ENCODE measurements at regions not wholly inside any gene's neighbourhood (a gene's known extent, or its start where the extent isn't known, plus 50 kb on each side); places are given as distances from the start of the nearest gene placed in this dataset.
"Not testable (repeated sequence)": the region's sequence is repeated elsewhere in the genome, so short reads cannot be mapped to it uniquely, and the experiment has no call there.

DNA sequence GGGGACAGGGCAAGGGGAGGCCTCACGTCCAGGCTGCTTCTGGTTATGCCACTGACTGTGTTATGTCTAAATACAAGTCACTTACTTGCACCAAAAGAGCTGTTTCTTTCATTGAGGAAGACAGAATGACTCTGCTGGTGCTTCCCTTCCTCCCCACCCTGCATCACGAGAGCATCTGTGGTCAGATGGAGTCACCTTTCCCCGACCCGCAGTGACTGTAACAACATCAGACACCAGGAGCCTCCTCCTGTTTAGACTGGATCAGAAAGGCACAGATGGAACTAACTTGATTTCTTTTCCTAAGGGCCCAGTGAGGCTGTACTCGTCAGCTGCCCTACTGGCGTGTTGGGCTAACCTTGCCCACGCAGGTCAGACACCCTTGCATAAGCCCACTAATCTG, 90.3 kb upstream of the ZNF536 start:
- no peak for DNase-seq

DNA sequence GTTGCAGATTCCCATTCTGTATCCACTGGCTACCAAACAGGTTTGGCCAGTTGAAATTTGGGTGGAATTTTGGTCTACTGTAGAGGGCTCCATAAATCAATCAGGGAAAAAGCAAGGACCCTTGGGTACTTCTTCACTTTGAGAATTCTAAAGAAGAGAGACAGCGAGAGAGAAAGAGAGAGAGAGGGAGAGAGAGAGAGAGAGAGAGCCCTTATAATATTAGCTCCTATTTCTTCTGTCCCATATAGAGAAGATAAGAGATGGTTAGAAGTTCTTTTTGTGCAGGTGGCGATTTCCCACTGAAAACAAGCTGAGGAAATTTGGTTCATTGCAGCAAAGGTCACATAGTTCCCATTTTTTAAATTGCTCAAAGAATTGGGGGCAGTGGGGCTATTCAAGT, 88.6 kb upstream of the ZNF536 start:
- DNase-seq: no peak

DNA sequence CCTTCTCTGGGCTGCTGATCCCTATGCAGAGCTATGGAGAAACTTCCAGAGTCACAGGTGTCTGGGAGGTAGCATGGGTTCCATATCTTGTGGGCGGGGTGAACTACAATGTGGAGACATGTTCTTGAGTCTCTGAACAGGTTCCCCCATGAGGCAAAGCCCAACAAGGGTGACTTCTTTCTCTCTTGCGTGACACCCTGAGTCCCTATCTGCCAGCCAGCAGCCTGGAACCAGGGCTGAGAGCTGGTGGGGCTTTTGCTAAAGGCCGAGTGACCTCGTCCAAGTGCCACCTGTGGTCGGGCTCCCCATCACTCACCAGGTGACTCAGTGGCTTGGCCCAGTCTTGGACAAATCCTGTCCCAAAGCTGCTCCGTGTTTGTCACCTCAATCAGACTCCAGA, 88.0 kb upstream of the ZNF536 start:
- no peak for DNase-seq

DNA sequence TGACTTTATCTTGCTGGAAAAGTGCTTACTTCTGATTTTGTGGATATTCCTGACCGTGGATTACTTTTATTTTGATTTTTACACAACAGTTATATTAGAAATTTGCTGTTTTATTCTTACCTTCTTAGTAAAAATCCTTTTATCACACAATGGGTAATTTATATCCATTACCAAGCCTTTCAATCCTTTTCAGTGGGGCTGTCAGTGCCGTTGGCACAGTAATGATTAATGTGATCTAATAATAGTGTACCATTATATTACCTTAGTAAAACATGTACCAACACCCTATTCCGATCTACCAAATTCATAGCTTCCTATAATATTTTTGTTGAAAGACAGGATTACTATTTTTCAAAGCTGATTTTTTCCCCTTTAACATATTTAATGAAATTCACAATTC, 87.3 kb upstream of the ZNF536 start:
- no peak for DNase-seq

DNA sequence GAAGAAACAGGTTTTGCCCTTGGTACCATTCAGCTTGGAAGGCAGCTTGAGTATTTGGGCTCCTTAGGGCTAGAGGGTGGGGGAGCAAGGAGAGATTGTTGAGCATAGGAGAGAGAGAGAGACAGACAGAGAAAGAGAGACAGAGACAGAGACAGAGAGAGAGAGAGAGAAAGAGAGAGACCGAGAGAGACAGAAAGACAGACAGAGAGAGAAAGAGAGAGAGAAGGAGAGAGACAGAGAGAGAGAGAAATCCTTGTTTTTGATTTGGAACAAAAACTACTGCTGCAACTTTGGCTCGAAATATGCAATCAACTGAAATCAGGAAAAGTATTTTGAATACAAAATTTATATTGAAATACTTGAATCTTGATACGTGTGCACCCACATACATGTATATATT, 85.8 kb upstream of the ZNF536 start:
- no peak for DNase-seq

DNA sequence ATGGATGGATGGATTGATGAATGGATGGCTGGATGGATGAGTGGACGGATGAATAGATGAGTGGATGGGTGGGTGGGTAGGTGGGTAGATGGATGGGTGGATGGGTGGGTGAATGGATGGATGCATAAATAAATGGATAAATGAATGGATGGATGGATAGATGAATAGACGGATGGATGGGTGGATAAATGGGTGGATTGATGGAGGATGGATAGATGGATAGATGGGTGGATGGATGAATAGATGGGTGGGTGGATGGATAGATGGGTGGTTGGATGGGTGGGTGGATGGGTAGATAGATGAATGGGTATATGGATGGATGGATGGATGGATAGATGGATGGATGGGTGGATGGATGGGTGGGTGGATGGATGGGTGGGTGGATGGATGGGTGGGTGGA, 84.9 kb upstream of the ZNF536 start:
- DNase-seq: no peak

DNA sequence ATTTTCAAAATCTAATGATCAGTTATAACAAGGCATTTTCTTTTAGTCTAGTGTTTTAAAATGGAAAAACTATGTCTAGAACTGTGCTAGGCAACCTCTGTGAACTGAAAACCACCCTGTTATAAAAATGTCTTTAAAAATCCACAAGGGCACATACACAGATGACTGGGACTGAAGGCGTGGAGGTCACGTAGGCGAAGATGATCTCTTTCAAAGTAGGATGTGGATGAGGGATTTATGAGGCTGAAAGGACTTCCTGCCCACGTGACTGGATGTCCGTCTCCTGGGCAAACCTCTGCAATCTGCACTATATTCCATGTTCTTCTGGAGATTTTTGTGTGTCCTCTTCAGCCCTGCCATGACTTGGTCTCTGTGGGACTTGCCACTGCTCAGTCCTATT, 84.2 kb upstream of the ZNF536 start:
- no peak for DNase-seq

DNA sequence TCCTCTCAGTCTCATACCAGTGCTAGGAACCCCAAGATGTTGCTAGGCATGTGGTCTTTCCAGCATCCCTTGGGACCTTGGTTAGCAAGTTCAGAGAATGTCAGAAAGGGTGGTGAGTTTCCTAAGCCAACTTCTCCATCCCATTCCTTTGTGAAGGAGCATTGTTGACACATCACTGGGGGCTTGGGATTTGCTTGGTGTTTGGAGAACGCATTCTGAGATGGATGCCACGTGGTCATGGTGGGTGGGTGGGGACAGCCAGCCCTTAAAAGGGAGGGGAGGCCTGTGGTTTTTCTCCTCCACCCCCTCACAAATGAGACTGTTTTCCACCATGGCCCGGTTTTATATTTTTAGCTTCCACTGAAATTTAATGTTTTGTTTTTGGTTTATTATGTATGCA, 83.3 kb upstream of the ZNF536 start:
- no peak for DNase-seq

DNA sequence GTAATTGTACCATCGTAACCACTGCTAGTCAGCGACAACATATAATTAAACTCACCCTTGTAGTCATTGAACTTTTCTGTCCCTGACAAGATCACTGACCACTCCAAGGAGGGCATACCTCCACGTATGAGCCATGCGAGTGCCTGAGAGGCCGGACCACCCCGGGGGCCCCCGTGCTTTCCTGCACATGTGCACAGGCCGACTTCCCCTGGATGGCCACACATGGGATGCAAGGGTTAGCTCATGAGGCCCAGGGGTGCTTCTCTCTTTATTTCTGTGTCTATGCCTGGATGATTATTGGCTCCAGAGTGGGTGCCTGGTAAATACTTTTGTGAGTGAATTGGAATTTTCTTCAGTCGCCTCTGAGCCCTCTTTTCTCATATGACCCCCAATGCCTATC, 82.8 kb upstream of the ZNF536 start:
- DNase-seq: no peak

DNA sequence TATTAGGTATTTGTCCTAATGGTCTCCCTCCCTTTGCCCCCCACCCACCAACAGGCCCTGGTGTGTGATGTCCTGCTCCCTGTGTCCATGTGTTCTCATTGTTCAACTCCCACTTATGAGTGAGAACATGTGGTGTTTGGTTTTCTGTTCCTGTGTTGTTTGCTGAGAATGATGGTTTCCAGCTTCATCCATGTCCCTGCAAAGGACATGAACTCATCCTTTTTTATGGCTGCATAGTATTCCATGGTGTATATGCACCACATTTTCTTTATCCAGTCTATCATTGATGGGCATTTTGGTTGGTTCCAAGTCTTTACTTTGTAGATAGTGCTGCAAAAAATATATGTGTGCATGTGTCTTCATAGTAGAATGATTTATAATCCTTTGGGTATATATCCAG, 81.4 kb upstream of the ZNF536 start:
- not testable (repeated sequence) for DNase-seq

DNA sequence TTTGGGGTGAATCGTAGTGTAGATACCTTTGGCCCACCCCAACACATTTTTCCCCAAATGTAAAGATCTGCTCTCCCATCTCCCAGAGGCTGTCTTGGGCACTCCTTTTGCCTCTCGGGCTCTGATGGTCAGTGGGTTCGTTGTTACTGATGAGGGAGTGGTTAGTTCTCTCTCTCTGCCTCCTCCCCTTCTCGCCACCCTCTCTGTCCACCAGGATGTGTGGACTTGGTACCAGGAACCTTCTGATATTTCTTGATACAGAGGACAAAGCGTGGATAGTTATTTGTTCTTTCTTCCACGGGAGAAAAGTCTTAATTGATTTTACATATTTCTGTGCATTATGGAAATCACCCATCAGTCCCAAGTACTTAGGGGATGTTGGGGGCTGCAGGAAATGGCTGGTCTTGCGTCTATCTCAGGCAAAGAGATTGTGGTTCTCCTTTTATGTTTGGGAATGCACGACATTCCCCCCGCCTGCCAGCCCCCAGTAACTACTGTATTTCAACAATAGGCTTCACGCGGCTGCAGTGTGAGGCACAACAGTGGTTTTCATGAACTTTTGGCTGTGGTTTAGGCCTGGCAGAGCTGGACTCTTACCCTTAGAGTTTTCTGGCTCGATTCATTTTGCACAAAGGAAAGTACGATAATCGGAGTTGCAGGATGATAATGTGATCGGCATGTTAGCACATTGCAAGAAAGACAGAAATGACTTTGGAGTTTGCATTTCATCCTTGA, 79.0 kb upstream of the ZNF536 start:
- no peak for DNase-seq

DNA sequence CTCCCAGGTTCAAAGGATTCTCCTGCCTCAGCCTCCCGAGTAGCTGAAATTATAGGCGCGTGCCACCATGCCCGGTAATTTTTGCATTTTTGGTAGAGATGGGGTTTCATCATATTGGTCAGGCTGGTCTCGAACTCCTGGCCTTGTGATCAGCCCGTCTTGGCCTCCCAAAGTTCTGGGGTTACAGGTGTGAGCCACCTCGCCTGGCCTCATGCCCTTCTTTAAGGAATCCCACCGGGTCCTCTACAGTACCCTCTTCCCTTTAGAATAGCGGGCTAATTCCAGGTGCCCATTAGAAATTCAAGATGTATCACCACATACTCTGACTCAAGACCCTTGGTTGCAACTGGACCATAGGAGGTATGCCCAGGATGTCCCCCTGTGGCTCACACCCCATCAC, 74.2 kb upstream of the ZNF536 start:
- no peak for DNase-seq

DNA sequence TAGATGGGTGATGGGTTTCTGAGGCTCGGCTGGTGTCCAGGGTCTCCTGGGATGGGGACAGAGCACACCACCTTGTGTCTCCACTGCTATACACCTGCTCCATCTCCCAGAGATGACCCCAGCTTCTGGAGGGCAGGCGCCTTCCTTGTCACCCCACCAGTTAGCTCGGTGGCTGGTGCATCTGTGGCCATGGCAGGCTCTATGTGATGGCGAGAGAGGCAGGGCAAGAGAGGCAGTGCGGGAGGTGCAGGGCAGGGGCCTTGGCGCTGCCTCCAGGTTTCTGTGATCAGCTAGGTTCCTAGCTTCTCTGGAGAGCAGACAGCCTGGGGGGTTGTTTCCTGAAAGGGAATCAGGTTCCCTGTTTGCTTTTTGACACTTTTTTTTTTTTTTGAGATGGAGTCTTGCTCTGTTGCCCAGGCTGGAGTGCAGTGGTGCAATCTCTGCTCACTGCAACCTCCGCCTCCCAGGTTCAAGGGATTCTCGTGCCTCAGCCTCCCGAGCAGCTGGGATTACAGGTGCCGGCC, 69.0 kb upstream of the ZNF536 start:
- DNase-seq: no peak

DNA sequence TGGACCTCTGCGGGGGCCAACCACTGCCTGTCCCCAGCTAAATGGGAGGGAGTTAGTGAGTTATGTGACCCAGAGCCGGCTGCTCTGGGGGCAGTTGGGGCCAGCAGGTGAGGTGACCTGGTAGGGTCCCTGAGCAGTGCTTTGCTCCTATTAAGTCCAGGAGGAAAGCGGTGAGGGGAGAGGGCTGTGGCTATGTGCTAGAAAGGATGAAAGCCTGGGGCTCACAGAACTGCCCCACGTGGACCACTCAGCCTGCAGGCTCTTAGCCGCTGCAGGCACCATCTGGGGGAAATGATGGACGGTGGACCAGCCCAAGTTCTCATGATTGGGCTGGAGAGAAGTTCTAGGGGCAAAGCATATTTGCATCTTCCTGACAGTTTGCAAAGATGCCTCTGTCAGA, 67.6 kb upstream of the ZNF536 start:
- no peak for DNase-seq

DNA sequence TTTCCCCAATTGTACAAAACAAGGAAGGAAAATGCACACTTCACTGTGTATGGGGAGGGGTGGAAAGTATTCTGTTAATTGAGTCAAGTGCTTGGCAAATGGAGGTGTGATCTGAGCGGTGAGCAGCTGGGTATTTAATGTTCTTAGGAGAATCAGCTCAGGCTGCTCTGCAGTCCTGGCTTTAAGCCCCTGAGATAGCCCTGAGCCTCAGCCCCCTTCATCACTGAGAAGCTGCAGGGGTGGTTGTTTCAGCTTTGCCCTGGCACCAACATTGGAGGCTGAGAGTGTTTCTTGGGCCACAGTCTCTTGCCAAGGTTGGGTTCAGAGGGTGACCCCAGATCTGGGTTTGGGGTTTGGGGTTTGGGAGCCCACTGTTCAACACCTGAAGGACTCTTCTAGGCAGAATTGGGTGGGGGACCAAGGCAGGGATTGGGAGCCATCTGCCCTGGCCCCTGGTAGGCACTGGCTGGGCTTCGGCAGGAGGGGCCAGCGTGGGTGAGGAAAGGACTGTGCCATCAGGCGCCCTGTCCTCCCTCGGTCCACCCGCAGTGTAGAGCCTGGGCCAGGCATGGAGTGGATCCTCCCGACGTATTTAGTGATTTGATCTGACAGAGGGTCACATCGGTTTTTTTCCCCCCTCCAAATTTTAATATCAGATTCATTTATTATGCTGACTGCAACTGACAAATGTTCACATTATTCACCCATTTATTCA, 66.7 kb upstream of the ZNF536 start:
- DNase-seq: no peak

DNA sequence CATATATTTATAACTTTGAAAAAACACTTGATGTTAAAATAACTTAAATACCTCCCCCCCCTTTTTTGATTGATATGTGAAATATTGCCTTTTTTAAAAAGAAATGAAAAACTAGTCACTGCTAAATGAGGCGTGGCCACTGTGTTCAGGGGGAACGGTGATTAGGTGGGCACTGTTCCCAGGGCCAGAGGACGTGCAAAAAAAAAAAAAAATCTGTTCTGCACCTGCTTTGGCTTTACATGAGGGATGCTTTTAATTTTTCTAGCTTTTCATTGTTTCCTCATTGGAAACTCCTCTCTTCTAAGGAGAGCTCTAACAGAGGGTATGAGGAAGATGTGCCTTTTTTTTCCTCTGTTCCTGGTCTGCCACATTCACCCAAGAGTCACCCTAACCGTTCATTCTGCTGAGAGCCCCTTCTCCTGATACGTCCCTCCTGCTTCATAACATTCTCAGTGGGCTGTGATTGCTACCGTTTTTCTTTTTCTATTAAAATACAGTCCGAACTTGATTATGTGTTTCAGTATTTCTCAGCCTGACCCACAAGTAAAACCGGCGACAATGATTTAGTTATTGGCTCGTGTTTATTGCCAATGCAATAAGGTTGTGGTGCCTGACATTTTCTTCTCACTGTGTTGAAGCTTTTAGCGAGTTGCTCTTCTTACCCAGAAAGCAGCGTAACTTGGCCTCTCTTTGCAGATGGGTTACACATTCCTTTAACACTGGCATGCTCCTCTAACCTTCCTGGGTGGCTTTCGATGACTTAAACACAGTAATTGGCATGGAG, 64.8 kb upstream of the ZNF536 start:
- DNase-seq: no peak

DNA sequence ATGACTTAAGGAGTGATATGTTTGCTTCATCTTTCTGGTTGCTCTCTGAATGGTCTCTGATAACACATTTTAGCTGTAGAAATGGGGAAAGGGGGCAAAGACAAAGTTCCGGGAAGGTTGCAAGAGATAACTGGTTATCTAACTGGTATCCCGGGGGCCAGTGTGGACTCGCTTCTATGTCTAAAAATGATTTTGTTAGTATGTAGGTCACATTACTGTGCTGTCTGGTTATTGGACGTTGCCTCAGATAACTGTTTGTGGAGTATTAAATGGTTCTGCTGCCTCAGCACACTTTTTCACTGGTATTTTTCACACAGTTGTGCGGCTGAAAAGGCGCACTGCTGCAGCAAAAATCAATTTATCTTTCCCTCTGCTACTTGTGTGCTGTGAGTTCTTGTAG, 63.0 kb upstream of the ZNF536 start:
- no peak for DNase-seq

DNA sequence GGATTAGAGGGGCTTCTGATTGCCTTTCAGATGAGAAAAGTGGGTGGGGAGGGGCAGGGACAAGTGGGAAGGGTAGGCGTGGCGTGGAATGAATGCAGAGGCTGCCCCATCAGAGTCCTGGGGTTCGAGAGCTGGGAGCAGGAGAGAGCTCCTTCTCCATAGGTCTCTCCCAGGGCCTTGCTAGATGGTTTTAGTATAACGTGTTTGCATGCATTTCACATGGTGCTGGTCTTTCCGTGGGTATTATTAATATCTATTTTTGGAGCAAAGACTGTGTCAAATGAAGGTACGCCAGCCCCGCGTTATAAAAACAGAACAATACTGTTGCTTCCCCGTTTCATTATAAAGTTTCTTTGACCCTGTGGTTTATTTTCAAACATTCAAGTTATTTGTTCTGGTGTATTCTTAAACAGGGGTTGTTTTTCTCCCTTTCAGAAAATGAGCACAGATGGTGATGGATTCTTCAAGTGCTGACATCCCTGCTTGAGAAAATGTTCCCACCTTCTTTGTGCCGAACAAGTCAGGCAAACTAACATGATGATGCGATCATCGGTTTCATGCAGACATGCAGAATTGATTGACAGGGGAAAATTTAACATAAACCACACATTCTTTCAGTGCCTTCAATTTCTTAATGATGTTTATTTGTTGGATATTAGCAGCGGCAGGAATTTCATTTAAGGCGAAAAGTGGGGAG, 62.1 kb upstream of the ZNF536 start:
- DNase-seq: no peak

DNA sequence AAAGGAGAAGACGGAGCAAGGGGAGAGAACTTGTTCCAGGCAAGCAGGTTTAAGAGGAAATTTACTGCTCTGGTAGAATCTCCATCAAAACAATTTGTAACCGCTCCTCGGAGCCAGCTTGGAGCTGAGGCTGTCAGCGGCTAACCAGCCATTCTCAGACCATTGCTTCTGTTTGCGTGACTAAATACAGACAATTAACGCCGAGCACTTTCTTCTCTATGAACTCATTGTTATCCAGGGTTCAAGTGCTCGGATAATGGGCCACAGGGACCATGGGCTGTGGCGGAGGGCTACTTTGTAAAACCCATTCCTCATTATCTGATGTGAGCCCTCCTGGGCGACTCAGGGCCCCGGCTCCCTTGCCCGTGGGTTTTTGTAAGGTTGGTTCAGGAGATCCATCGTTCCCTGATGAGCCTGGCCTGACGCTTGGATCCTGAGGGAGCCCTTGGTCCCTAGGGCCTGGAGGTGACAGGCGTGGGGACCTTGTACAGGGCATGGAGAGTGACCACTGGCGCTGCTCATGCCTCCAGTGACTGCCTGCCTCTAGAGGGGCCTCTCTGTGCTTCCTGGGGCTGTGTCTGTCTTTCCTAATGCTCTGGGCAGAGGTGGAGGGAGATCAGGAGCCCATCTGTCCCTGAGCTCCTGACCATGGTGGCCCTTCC, 61.5 kb upstream of the ZNF536 start:
- no peak for DNase-seq

DNA sequence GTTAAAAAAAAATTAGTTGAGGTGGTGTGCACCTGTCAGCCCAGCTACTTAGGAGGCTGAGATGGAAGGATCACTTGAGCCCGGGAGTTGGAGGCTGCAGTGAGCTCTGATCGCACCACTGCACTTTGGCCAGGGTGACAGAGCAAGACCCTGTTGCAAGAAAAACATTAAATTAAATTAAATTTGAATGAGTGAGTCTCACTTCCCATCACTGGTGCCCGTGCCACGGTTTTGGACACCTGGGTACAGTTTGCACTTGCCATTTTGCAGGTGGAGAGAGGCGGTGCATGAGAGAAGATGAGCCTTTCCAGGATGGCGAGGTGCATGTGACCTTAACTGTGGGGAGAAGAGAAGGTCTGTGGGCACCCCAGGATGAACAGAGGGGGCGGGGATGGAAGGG, 60.3 kb upstream of the ZNF536 start:
- DNase-seq: no peak

DNA sequence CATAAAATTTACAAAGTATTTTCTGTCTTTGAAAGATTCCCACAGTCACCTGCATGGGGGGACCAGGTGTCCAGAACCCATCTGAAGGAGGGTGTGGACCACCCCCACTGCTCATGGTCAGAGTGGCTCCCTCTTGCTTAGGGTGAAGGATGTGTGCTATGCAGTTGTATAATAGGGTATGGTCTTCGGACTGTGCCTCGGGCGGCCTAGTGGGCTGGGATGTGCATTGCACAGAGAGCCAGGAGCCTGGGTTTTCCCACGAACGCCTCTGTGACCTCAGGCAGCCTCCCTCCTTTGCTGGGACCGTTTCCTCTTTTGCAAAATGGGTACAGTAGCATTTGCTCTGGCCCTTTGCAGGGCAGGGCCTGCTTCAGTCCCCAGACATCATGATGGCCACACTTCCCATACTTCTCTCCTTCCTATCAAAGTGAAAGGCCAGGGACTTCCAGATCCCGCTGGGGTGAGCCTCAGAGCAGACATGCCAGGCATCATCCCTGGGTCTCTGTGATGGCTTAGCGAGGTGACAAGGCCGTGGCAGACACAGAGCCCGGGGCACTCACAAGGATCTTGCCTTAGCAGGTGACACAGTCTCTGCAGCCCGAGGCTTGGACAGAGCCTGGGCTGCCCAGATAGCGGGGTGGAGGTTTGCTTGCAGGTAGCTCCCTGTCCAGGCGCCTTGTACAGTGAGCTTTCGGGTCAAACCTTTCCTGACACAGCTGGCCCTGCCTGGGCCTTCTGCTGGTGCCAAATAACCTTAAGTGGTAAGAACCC, 59.4 kb upstream of the ZNF536 start:
- DNase-seq: no peak

DNA sequence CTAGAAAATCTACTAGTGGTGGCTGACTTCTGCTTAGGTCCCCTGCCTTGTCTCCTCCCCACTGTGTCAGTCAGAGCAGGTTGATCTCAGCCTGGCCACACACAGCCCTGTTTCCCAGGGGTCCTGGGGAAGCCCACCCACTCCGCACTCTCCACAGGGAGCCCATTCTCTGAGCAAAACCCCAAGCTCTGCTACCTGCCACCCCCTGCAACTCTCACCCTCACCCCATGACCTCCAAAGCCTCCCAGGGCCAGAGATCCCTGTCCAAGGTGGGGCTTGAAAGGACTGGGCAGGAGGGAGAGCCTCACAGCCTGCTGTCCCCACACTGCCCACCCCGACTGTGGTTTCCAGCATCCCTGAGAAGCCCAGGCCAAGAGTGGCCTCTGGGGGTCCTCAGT, 58.8 kb upstream of the ZNF536 start:
- DNase-seq: no peak
